Neutrophil (primary cell): ENCODE measurements at regions not wholly inside any gene's neighbourhood (a gene's known extent, or its start where the extent isn't known, plus 50 kb on each side); places are given as distances from the start of the nearest gene placed in this dataset.

Experiments
- H3K27ac ChIP-seq: fragments of 200-600 bp; sonication (generic); 2 replicates; pipeline ENCODE4 v1.5.1; 2016; ENCODE audit warnings: mild to moderate bottlenecking, moderate library complexity
- H3K27me3 ChIP-seq: fragments of 200-600 bp; sonication (generic); 2 replicates; pipeline ENCODE4 v1.6.0; 2016; ENCODE audit warnings: mild to moderate bottlenecking
- H3K36me3 ChIP-seq: fragments of 200-600 bp; sonication (generic); 2 replicates; pipeline ENCODE4 v1.5.1; 2017
- H3K4me1 ChIP-seq, 2 experiments: fragments of 200-600 bp in 1 of 2; sonication (generic) in 1 of 2; 1 replicate in 1 of 2; 2 replicates in 1 of 2; pipeline versions ENCODE4 v1.5.1 to v1.6.1; 2013 to 2016; ENCODE audit warnings: low read depth in 1 of 2, low read length in 1 of 2, mild to moderate bottlenecking in 1 of 2, moderate library complexity in 1 of 2; ENCODE audit not compliant: control insufficient read depth in 1 of 2, insufficient read depth in 1 of 2
- H3K4me3 ChIP-seq, 2 experiments: fragments of 200-600 bp in 1 of 2; sonication (generic) in 1 of 2; 1 replicate in 1 of 2; 2 replicates in 1 of 2; pipeline ENCODE4 v1.5.1; 2013 to 2016; ENCODE audit warnings: low read depth in 1 of 2, low read length in 1 of 2, mild to moderate bottlenecking in 1 of 2, moderate library complexity in 1 of 2
- H3K9me3 ChIP-seq: fragments of 200-600 bp; sonication (generic); 2 replicates; pipeline ENCODE4 v1.5.1; 2016
- TF ChIP-seq, protein P1 (sequence below): fragments of 200-600 bp; sonication (generic); IDR thresholded peaks from 2 replicates; pipeline ENCODE4 v1.5.1; 2016; ENCODE audit warnings: antibody characterized with exemption

DNA sequence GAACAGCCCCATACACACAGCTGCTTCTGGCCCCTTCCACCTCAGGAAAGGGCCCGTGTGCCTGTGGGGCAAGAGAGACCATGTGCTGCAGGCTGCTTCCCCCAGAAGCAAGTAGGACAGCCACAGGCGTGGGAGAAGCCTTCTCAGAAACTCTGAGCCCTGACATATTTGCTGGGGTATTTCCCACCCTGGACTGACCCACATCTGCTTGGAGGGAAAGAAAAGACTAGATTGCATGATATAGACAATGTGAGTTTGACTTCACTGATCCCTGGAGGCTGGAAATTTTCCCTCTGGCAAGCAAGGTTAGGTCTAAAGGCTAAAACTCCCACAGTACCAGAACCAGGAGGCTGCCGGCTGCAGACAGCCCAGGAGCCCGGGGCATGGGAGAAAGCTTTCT lies 213.3 kb upstream of the SSTR4 start:
- Histone ChIP-seq H3K27ac (no peak overlapping the region), H3K36me3 (no peaks in the 10 kb centered on the region), H3K4me3 (no peak overlapping the region), H3K4me1 (no peaks in the 10 kb centered on the region), H3K27me3 (no peaks in the 10 kb centered on the region), H3K9me3 (no peaks in the 10 kb centered on the region)
- TF ChIP-seq, protein P1, sequence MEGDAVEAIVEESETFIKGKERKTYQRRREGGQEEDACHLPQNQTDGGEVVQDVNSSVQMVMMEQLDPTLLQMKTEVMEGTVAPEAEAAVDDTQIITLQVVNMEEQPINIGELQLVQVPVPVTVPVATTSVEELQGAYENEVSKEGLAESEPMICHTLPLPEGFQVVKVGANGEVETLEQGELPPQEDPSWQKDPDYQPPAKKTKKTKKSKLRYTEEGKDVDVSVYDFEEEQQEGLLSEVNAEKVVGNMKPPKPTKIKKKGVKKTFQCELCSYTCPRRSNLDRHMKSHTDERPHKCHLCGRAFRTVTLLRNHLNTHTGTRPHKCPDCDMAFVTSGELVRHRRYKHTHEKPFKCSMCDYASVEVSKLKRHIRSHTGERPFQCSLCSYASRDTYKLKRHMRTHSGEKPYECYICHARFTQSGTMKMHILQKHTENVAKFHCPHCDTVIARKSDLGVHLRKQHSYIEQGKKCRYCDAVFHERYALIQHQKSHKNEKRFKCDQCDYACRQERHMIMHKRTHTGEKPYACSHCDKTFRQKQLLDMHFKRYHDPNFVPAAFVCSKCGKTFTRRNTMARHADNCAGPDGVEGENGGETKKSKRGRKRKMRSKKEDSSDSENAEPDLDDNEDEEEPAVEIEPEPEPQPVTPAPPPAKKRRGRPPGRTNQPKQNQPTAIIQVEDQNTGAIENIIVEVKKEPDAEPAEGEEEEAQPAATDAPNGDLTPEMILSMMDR = no peak

DNA sequence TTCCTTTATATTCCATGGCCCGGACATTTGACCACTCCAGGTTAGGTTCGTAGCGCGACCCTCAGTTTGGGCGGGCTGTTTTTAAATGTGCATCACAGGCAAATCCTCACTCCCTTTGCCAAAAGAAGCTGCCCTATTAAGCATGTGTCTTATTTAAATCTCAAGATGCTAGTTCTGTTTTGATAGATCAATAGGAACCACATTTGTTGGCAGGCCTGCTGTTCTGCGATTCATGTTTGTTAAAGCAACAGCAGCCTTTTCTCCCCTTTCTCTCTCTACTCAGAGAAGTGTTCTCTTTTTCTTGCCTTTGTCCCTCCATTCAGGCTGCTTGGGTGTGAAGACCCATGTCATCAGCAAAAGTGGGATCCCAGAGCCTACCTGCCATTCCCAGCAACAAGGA lies 212.0 kb upstream of the SSTR4 start:
- Histone ChIP-seq H3K4me1 (no peaks in the 10 kb centered on the region), H3K27ac (no peak overlapping the region)
- TF ChIP-seq, protein P1 = no peak

GRCh38 chr20:22824077-22824476 lies 211.0 kb upstream of the SSTR4 start:
- Histone ChIP-seq H3K36me3 (no peaks in the 10 kb centered on the region), H3K27ac (no peak overlapping the region), H3K9me3 (no peaks in the 10 kb centered on the region), H3K4me1 (no peaks in the 10 kb centered on the region), H3K27me3 (no peaks in the 10 kb centered on the region), H3K4me3 (no peak overlapping the region)
- TF ChIP-seq, protein P1 = no peak

More for the DNA sequence above, 212.0 kb upstream of the SSTR4 start:
- Histone ChIP-seq H3K27me3 (no peaks in the 10 kb centered on the region), H3K9me3 (no peaks in the 10 kb centered on the region), H3K4me3 (no peak overlapping the region), H3K36me3 (no peaks in the 10 kb centered on the region)

DNA sequence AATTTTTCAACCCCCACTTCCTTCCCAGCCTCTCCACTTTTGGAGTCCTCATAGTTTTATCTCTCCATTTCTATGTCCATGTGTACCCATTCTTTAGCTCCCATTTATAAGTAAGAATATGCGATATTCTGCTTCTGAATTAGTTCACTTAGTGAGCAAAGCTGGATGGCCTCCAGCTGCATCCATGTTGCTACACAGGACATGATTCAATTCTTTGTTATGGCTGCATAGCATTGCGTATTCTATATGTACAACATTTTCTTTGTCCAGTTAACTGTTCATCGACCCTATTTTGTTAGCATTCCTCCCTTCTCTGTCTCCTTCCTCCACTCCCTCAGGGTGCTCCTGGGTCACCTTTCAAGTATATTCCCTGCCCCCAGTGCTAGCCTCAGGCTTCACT lies 210.0 kb upstream of the SSTR4 start:
- TF ChIP-seq, protein P1 = no peak
- no peaks in the 10 kb centered on the region for H3K27me3 ChIP-seq
- no peaks in the 10 kb centered on the region for H3K4me1 ChIP-seq
- no peak overlapping the region for H3K27ac ChIP-seq
- no peak overlapping the region for H3K4me3 ChIP-seq
- no peaks in the 10 kb centered on the region for H3K9me3 ChIP-seq
- H3K36me3 ChIP-seq = no peaks in the 10 kb centered on the region

GRCh38 chr20:22825546-22825945 lies 209.6 kb upstream of the SSTR4 start:
- Histone ChIP-seq H3K4me1 (no peaks in the 10 kb centered on the region), H3K9me3 (no peaks in the 10 kb centered on the region), H3K27ac (no peak overlapping the region), H3K27me3 (no peaks in the 10 kb centered on the region), H3K4me3 (no peak overlapping the region), H3K36me3 (no peaks in the 10 kb centered on the region)
- TF ChIP-seq, protein P1 = no peak
